Gastroesophageal sphincter (tissue), 4 donors: ENCODE measurements at regions not wholly inside any gene's neighbourhood (a gene's known extent, or its start where the extent isn't known, plus 50 kb on each side); places are given as distances from the start of the nearest gene placed in this dataset.

Experiments used
- ATAC-seq: fragments of 150-250 bp; one replicate; pipeline ENCODE4 v1.9.1; 2016; ENCODE audit warnings: mild to moderate bottlenecking, moderate library complexity
- H3K27ac ChIP-seq, 4 donors: fragments of 200-600 bp; sonication (generic) in 3 of 4; 1 replicate in 3 of 4; 2 replicates in 1 of 4; pipeline ENCODE4 v1.5.1; 2016 to 2019
- H3K27me3 ChIP-seq: fragments of 200-600 bp; sonication (generic); one replicate; pipeline ENCODE4 v1.5.1; 2019
- H3K36me3 ChIP-seq, 2 donors: fragments of 200-600 bp; sonication (generic); one replicate each; pipeline ENCODE4 v1.5.1; 2019; ENCODE audit warnings: control low read depth in 1 of 2
- H3K4me1 ChIP-seq, 3 donors: fragments of 200-600 bp; sonication (generic); 1 replicate in 2 of 3; 2 replicates in 1 of 3; pipeline ENCODE4 v1.5.1; 2016 to 2019; ENCODE audit warnings: control low read depth in 2 of 3
- H3K4me3 ChIP-seq, 2 donors: fragments of 200-600 bp; sonication (generic); one replicate each; pipeline ENCODE4 v1.5.1; 2019; ENCODE audit warnings: mild to moderate bottlenecking in 1 of 2, moderate library complexity in 1 of 2
- H3K9me3 ChIP-seq, 3 donors: fragments of 200-600 bp; sonication (generic); one replicate each; pipeline ENCODE4 v1.5.1; 2017 to 2019; ENCODE audit warnings: control low read depth in 2 of 3
- CTCF ChIP-seq, 4 experiments: fragments of 200-600 bp in 2 of 4; fragments of 450-650 bp in 2 of 4; sonication (generic) in 1 of 4; IDR thresholded peaks; one replicate each; pipeline ENCODE4 v1.5.1; 2017 to 2019; ENCODE audit warnings: antibody characterized with exemption in 4 of 4, mild to moderate bottlenecking in 2 of 4, moderate library complexity in 2 of 4
- EP300 ChIP-seq: sonication (generic); formaldehyde crosslinking; IDR thresholded peaks from one replicate; pipeline ENCODE4 v1.6.1; 2017; ENCODE audit warnings: antibody characterized with exemption, mild to moderate bottlenecking
- POLR2A ChIP-seq, 2 donors: fragments of 450-650 bp; IDR thresholded peaks; one replicate each; pipeline ENCODE4 v1.6.1; 2017; ENCODE audit warnings: antibody characterized with exemption in 2 of 2, mild to moderate bottlenecking in 2 of 2, moderate library complexity in 1 of 2
- POLR2AphosphoS5 ChIP-seq: sonication (generic); formaldehyde crosslinking; IDR thresholded peaks from one replicate; pipeline ENCODE4 v1.6.1; 2017; ENCODE audit warnings: antibody characterized with exemption
- WGBS, 2 donors: methylation state at CpG; one replicate each; pipeline ENCODE4 v1.1.5; 2018; ENCODE audit warnings: low coverage in 1 of 2; 5-methylcytosine and 5-hydroxymethylcytosine counted together

- 83% methylated on average over 1 of the region's 6 CpGs; no CpG with 5 or more reads in 1 of the 2 donors for WGBS, 2 donors
- Histone ChIP-seq H3K4me3 (no peak overlapping the region), H3K27me3 (peaks cover 10% of the 10 kb centered on the region), H3K9me3 (peaks cover 0 to 3% (median 0%) of the 10 kb centered on the region in 3 donors), H3K27ac (no peak overlapping the region), H3K4me1 (no peaks in the 10 kb centered on the region), H3K36me3 (no peaks in the 10 kb centered on the region)
- TF ChIP-seq CTCF (IDR thresholded peaks at IDR 0.05) (no peak), EP300 (no peak), POLR2A (IDR thresholded peaks at IDR 0.05) (no peak)
- no peak for ATAC-seq
Measured at GRCh38 chr5:2563046-2563445, 188.4 kb downstream of the IRX2 start.

- Histone ChIP-seq H3K4me3 (no peak overlapping the region), H3K9me3 (peaks cover 0 to 3% (median 0%) of the 10 kb centered on the region in 3 donors), H3K36me3 (no peaks in the 10 kb centered on the region), H3K27ac (no peak overlapping the region), H3K27me3 (peaks cover 16% of the 10 kb centered on the region), H3K4me1 (no peaks in the 10 kb centered on the region)
- WGBS, 2 donors, result 84 to 86% methylated on average over 4 to 12 of the region's 13 CpGs
- no peak for ATAC-seq
- no peak for TF ChIP-seq CTCF (IDR thresholded peaks at IDR 0.05)
- TF ChIP-seq POLR2AphosphoS5, result no peak
- no peak for TF ChIP-seq EP300
- TF ChIP-seq POLR2A (IDR thresholded peaks at IDR 0.05), result no peak
Measured at GRCh38 chr5:2562036-2562435, 189.4 kb downstream of the IRX2 start.

GRCh38 chr5:2560435-2560834, 191.0 kb downstream of the IRX2 start:
- H3K27ac ChIP-seq, result no peak overlapping the region
- ATAC-seq, result no peak

GRCh38 chr5:2557435-2557834, 194.0 kb downstream of the IRX2 start:
- Histone ChIP-seq H3K4me1 (no peaks in the 10 kb centered on the region), H3K36me3 (no peaks in the 10 kb centered on the region), H3K27me3 (peaks cover 13% of the 10 kb centered on the region), H3K9me3 (peaks cover 0 to 23% (median 0%) of the 10 kb centered on the region in 3 donors), H3K27ac (no peak overlapping the region), H3K4me3 (no peak overlapping the region)
- ATAC-seq, result no peak
- TF ChIP-seq CTCF (IDR thresholded peaks at IDR 0.05) (no peak), EP300 (no peak), POLR2AphosphoS5 (no peak), POLR2A (IDR thresholded peaks at IDR 0.05) (no peak)
- 83 to 95% methylated on average over 4 to 5 of the region's 12 CpGs for WGBS, 2 donors

More at GRCh38 chr5:2560435-2560834, 191.0 kb downstream of the IRX2 start:
- Histone ChIP-seq H3K36me3 (no peaks in the 10 kb centered on the region), H3K4me3 (no peak overlapping the region), H3K9me3 (peaks cover 0 to 3% (median 0%) of the 10 kb centered on the region in 3 donors), H3K4me1 (no peaks in the 10 kb centered on the region), H3K27me3 (peaks cover 20% of the 10 kb centered on the region)
- 82 to 88% methylated on average over 5 of the region's 5 CpGs for WGBS, 2 donors
- TF ChIP-seq CTCF (IDR thresholded peaks at IDR 0.05) (no peak), EP300 (no peak), POLR2A (IDR thresholded peaks at IDR 0.05) (no peak), POLR2AphosphoS5 (no peak)

- H3K4me1 ChIP-seq, result no peaks in the 10 kb centered on the region
- peaks cover 0 to 23% (median 0%) of the 10 kb centered on the region in 3 donors for H3K9me3 ChIP-seq
- no peaks in the 10 kb centered on the region for H3K36me3 ChIP-seq
- no peak overlapping the region for H3K4me3 ChIP-seq
- H3K27me3 ChIP-seq, result peaks cover 13% of the 10 kb centered on the region
- H3K27ac ChIP-seq, result no peak overlapping the region
- WGBS, 2 donors, result 81 to 90% methylated on average over 2 to 4 of the region's 10 CpGs
- TF ChIP-seq CTCF (IDR thresholded peaks at IDR 0.05), result no peak
- TF ChIP-seq POLR2AphosphoS5, result no peak
- no peak for TF ChIP-seq EP300
- TF ChIP-seq POLR2A (IDR thresholded peaks at IDR 0.05), result no peak
- no peak for ATAC-seq
Measured at GRCh38 chr5:2556375-2556966, 195.0 kb downstream of the IRX2 start.
